Upper lobe of left lung (tissue), 6 donors: ENCODE measurements at regions not wholly inside any gene's neighbourhood (a gene's known extent, or its start where the extent isn't known, plus 50 kb on each side); places are given as distances from the start of the nearest gene placed in this dataset.

Source experiments
- ATAC-seq, 2 donors: fragments of 200-7000 bp; cut with Tn5 transposase; one replicate each; pipeline ENCODE4 v1.9.1; 2022; ENCODE audit warnings: mild to moderate bottlenecking in 2 of 2, moderate library complexity in 2 of 2; ENCODE audit not compliant: low FRiP score in 2 of 2
- DNase-seq, 2 donors: peaks; one replicate each; pipeline ENCODE4 v3.0.0-alpha.2; 2019 to 2020
- H3K27ac ChIP-seq, 4 donors: fragments of 200-600 bp; sonication (generic); one replicate each; pipeline ENCODE4 v1.5.1; 2016 to 2019
- H3K27me3 ChIP-seq, 4 donors: fragments of 200-600 bp; sonication (generic); one replicate each; pipeline ENCODE4 v1.5.1; 2017 to 2019
- H3K36me3 ChIP-seq, 4 donors: fragments of 200-600 bp; sonication (generic); one replicate each; pipeline ENCODE4 v1.5.1; 2016 to 2019
- H3K4me1 ChIP-seq, 4 donors: fragments of 200-600 bp; sonication (generic); one replicate each; pipeline ENCODE4 v1.5.1; 2018 to 2019
- H3K4me3 ChIP-seq, 4 donors: fragments of 200-600 bp; sonication (generic); one replicate each; pipeline ENCODE4 v1.5.1; 2017 to 2019; ENCODE audit warnings: mild to moderate bottlenecking in 2 of 4, moderate library complexity in 1 of 4
- H3K9me3 ChIP-seq, 4 donors: fragments of 200-600 bp; sonication (generic); one replicate each; pipeline ENCODE4 v1.5.1; 2018 to 2019
- EP300 ChIP-seq, 4 donors: sonication (generic); formaldehyde crosslinking; IDR thresholded peaks; one replicate each; pipeline ENCODE4 v1.5.1; 2017; ENCODE audit warnings: antibody characterized with exemption in 4 of 4, control low read depth in 2 of 4
- POLR2A ChIP-seq, 4 donors: fragments of 450-650 bp; IDR thresholded peaks; one replicate each; pipeline ENCODE4 v1.5.1; 2016 to 2017; ENCODE audit warnings: antibody characterized with exemption in 4 of 4, mild to moderate bottlenecking in 2 of 4
- POLR2AphosphoS5 ChIP-seq, 2 donors: sonication (generic); formaldehyde crosslinking; IDR thresholded peaks; one replicate each; pipeline ENCODE4 v1.5.1; 2017; ENCODE audit warnings: antibody characterized with exemption in 2 of 2
- WGBS, 2 donors: methylation state at CpG; one replicate each; pipeline ENCODE4 v1.1.5; 2017 to 2018; 5-methylcytosine and 5-hydroxymethylcytosine counted together
- TF ChIP-seq, protein P1 (sequence below), 6 experiments: fragments of 450-650 bp in 4 of 6; fragments of 200-600 bp in 2 of 6; sonication (generic) in 2 of 6; IDR thresholded peaks; one replicate each; pipeline ENCODE4 v1.5.1; 2016 to 2019; ENCODE audit warnings: antibody characterized with exemption in 6 of 6
- donor health status: DM: no; HTN: no; CAD: no; lungs with moderate emphysema.
- donor health status: DM: no; HTN: yes; CAD: no; lungs with severe emphysema.

DNA sequence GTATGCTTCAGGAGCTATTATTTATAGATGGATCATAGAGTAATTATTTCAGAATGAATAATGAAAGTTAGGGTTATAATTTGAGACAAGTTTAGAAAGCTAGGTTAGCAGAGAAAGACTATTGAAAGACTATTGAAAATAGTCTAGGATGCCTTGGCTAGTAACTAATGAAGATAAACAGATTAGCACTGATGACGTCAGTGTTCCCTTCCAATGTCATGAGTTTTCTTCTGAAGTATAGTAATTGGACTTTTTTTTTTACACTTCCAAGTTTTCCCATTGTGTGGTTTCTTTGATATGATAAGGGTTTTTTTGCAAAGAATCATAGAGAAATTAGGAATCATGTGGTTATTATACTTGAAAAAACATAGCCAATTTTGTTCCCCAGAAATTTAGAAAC, 1041.5 kb upstream of the CRIM1 start:
- ATAC-seq (no peak), DNase-seq (no peak)
- 57 to 82% methylated on average over 1 of the region's 1 CpG for WGBS, 2 donors
- H3K4me3 ChIP-seq: no peak overlapping the region
- H3K36me3 ChIP-seq: no peaks in the 10 kb centered on the region
- no peaks in the 10 kb centered on the region for H3K9me3 ChIP-seq
- TF ChIP-seq, protein P1, sequence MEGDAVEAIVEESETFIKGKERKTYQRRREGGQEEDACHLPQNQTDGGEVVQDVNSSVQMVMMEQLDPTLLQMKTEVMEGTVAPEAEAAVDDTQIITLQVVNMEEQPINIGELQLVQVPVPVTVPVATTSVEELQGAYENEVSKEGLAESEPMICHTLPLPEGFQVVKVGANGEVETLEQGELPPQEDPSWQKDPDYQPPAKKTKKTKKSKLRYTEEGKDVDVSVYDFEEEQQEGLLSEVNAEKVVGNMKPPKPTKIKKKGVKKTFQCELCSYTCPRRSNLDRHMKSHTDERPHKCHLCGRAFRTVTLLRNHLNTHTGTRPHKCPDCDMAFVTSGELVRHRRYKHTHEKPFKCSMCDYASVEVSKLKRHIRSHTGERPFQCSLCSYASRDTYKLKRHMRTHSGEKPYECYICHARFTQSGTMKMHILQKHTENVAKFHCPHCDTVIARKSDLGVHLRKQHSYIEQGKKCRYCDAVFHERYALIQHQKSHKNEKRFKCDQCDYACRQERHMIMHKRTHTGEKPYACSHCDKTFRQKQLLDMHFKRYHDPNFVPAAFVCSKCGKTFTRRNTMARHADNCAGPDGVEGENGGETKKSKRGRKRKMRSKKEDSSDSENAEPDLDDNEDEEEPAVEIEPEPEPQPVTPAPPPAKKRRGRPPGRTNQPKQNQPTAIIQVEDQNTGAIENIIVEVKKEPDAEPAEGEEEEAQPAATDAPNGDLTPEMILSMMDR (IDR thresholded peaks at IDR 0.05): no peak
- TF ChIP-seq POLR2AphosphoS5 (IDR thresholded peaks at IDR 0.05): no peak
- TF ChIP-seq EP300 (IDR thresholded peaks at IDR 0.05): no peak
- no peak for TF ChIP-seq POLR2A (IDR thresholded peaks at IDR 0.05)
- H3K27me3 ChIP-seq: no peaks in the 10 kb centered on the region
- H3K27ac ChIP-seq: no peak overlapping the region
- H3K4me1 ChIP-seq: no peaks in the 10 kb centered on the region

DNA sequence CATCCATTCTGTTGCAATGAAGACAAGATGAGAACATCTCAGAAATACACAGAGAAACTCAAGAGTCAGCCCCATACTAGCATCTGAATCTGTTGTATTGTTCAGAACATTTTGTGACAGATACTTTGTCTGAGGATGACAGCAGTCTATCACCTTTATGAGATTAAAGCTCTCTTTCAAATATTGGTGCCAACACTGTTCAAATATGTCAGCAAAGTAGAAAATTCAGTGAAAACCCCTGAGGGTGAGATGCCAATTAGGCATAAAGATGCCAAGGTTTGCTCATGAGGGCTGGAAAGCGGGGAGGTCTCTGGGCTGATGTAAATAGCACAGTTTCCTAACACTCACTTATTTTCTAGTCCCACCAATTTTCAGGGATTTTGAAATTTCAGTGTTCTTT, 1054.2 kb upstream of the CRIM1 start:
- no peak overlapping the region for H3K27ac ChIP-seq
- H3K9me3 ChIP-seq: no peaks in the 10 kb centered on the region
- TF ChIP-seq EP300 (IDR thresholded peaks at IDR 0.05) (no peak), POLR2A (IDR thresholded peaks at IDR 0.05) (no peak), POLR2AphosphoS5 (IDR thresholded peaks at IDR 0.05) (no peak)
- TF ChIP-seq, protein P1 (IDR thresholded peaks at IDR 0.05): no peak
- WGBS, 2 donors: 83 to 90% methylated on average over 1 of the region's 1 CpG
- no peak overlapping the region for H3K4me3 ChIP-seq
- no peaks in the 10 kb centered on the region for H3K36me3 ChIP-seq
- ATAC-seq (no peak), DNase-seq (no peak)
- no peaks in the 10 kb centered on the region for H3K4me1 ChIP-seq
- no peaks in the 10 kb centered on the region for H3K27me3 ChIP-seq

DNA sequence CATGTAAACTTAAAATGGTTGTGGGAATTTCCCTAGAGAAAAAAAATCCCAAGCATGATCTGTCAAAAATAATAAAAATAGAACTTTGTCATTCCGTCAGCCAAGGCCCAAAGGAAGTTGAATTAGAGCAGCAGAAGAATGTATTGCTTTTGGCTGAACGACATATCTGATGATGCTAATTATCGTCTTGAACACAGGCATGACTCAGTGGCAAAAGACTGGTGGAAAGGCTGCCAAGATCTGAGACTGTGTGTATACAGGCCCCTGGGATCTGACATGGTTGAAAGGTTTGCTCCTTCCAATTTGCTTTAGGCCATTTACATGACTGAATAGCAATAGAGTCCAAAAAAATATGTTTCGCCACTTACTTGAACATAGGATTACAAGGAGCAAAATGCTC, 1057.1 kb upstream of the CRIM1 start:
- Histone ChIP-seq H3K27me3 (no peaks in the 10 kb centered on the region), H3K9me3 (no peaks in the 10 kb centered on the region), H3K4me1 (no peaks in the 10 kb centered on the region), H3K27ac (no peak overlapping the region), H3K4me3 (no peak overlapping the region), H3K36me3 (no peaks in the 10 kb centered on the region)
- no peak for ATAC-seq
- DNase-seq: no peak
- WGBS, 2 donors: 48 to 62% methylated on average over 4 of the region's 4 CpGs
- TF ChIP-seq, protein P1 (IDR thresholded peaks at IDR 0.05): no peak
- no peak for TF ChIP-seq POLR2A (IDR thresholded peaks at IDR 0.05)
- TF ChIP-seq POLR2AphosphoS5 (IDR thresholded peaks at IDR 0.05): no peak
- no peak for TF ChIP-seq EP300 (IDR thresholded peaks at IDR 0.05)

DNA sequence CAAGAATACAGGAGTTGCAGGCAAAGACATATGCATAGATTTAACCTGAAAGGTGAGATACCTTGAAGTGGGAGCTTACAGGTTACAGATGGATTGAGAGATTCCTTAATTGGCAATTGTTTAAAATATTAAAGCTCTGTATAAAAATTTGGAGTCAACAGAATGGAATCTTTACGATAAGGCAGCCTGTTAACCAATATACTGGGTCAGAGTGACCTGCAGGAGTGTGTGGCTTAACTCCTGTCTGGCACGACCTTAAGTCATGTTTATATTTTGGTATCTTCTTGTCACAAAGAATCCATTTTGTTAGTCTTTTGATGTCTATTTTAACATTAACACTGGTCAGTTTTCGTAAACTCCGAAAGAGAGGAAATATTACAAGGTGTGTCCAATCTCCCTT, 1058.2 kb upstream of the CRIM1 start:
- Histone ChIP-seq H3K4me1 (no peaks in the 10 kb centered on the region), H3K27ac (no peak overlapping the region), H3K36me3 (no peaks in the 10 kb centered on the region), H3K27me3 (no peaks in the 10 kb centered on the region), H3K4me3 (no peak overlapping the region), H3K9me3 (no peaks in the 10 kb centered on the region)
- WGBS, 2 donors: 71 to 79% methylated on average over 4 of the region's 4 CpGs
- no peak for TF ChIP-seq POLR2AphosphoS5 (IDR thresholded peaks at IDR 0.05)
- TF ChIP-seq, protein P1 (IDR thresholded peaks at IDR 0.05): no peak
- no peak for DNase-seq
- ATAC-seq: no peak

DNA sequence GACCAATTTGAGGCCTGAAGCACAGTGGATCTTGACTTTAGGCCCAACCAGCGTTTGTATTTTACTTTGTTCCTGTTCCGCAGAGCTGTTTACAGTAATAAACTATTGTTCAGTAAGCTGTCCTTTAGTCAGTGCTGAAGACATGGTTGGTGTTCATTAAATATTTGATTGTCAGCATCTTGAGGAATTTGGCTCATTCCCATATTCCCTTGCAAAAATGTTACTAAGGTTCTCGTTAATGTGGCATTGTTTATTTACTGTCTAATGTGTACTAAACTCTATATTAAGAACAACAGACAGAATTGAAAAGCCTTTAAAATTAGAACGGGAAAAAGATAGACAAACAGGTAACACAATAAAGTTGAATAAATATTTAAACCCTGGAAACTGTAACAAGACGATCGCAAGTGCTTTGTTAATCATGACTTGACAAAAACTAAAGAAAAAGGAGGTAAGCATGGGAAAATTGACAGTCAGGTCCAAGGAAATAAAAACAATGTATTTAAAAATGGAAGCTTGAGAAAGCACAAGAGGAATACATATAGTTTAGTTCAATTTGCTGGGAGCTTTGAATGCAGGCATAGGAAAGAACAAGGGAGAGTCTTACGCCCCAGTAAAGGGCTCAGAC, 1060.8 kb upstream of the CRIM1 start:
- Histone ChIP-seq H3K27me3 (no peaks in the 10 kb centered on the region), H3K36me3 (no peaks in the 10 kb centered on the region), H3K4me3 (no peak overlapping the region), H3K27ac (no peak overlapping the region), H3K9me3 (no peaks in the 10 kb centered on the region), H3K4me1 (no peaks in the 10 kb centered on the region)
- ATAC-seq: no peak
- 62 to 71% methylated on average over 7 of the region's 7 CpGs for WGBS, 2 donors
- no peak for DNase-seq
- TF ChIP-seq POLR2A (IDR thresholded peaks at IDR 0.05) (no peak), EP300 (IDR thresholded peaks at IDR 0.05) (no peak)
